HepG2 (cell line): ENCODE measurements at regions not wholly inside any gene's neighbourhood (a gene's known extent, or its start where the extent isn't known, plus 50 kb on each side); places are given as distances from the start of the nearest gene placed in this dataset.

ENCODE experiments used
- EP300 ChIP-seq, 3 experiments: sonication (generic) in 1 of 3; formaldehyde crosslinking in 1 of 3; IDR thresholded peaks; 2 replicates each; pipeline versions ENCODE4 v1.5.1 to v1.6.1; 2011 to 2020; ENCODE audit warnings: low read depth in 2 of 3, low read length in 2 of 3, borderline replicate concordance in 1 of 3, improper control_type of control experiment in 1 of 3, mild to moderate bottlenecking in 1 of 3, missing genetic modification reagents in 1 of 3, moderate library complexity in 1 of 3
- HMG20B ChIP-seq: conservative IDR thresholded peaks from 2 replicates; pipeline ENCODE4 v1.6.1; 2016; ENCODE audit warnings: missing genetic modification reagents, missing compliant biosample characterization
- HNF4A ChIP-seq: sonication (generic); formaldehyde crosslinking; IDR thresholded peaks from 2 replicates; pipeline ENCODE4 v1.4.0; 2020; ENCODE audit warnings: missing genetic modification reagents
- HNF4G ChIP-seq, 2 experiments: sonication (generic) in 1 of 2; formaldehyde crosslinking in 1 of 2; IDR thresholded peaks; 2 replicates each; pipeline versions ENCODE4 v1.4.0 to v1.6.1; 2011 to 2020; ENCODE audit warnings: borderline replicate concordance in 2 of 2, low read depth in 2 of 2, mild to moderate bottlenecking in 2 of 2, low read length in 1 of 2, missing genetic modification reagents in 1 of 2, moderate library complexity in 1 of 2
- PAF1 ChIP-seq: IDR thresholded peaks from 2 replicates; pipeline ENCODE4 v1.6.1; 2016; ENCODE audit warnings: missing genetic modification reagents, missing compliant biosample characterization
- SYNCRIP ChIP-seq: fragments of 200-400 bp; formaldehyde crosslinking; IDR thresholded peaks from 2 replicates; pipeline ENCODE4 v1.6.1; 2018; ENCODE audit warnings: mild to moderate bottlenecking, low read depth, low read length; ENCODE audit not compliant: insufficient read depth
- ZBTB38 ChIP-seq: sonication (generic); formaldehyde crosslinking; IDR thresholded peaks from 2 replicates; pipeline ENCODE4 v1.5.1; 2020; ENCODE audit warnings: mild to moderate bottlenecking, missing genetic modification reagents
- ZNF121 ChIP-seq: sonication (generic); formaldehyde crosslinking; IDR thresholded peaks from 2 replicates; pipeline ENCODE4 v1.5.0; 2020; ENCODE audit warnings: mild to moderate bottlenecking, missing genetic modification reagents
- ZNF235 ChIP-seq: sonication (generic); formaldehyde crosslinking; IDR thresholded peaks from 2 replicates; pipeline ENCODE4 v1.8.1; 2023; ENCODE audit warnings: mild to moderate bottlenecking, missing genetic modification reagents, borderline replicate concordance
- ZNF263 ChIP-seq: sonication (generic); formaldehyde crosslinking; IDR thresholded peaks from 2 replicates; pipeline ENCODE4 v1.4.0; 2020; ENCODE audit warnings: missing genetic modification reagents
- ZNF549 ChIP-seq: sonication (generic); formaldehyde crosslinking; IDR thresholded peaks from 2 replicates; pipeline ENCODE4 v1.5.0; 2020; ENCODE audit warnings: missing genetic modification reagents
- ZNF773 ChIP-seq: sonication (generic); formaldehyde crosslinking; IDR thresholded peaks from 2 replicates; pipeline ENCODE4 v1.4.0; 2020; ENCODE audit warnings: missing genetic modification reagents, borderline replicate concordance
- ZNF839 ChIP-seq: sonication (generic); formaldehyde crosslinking; IDR thresholded peaks from 2 replicates; pipeline ENCODE4 v1.4.0; 2020; ENCODE audit warnings: missing genetic modification reagents, mild to moderate bottlenecking, borderline replicate concordance
- ZNF850 ChIP-seq: sonication (generic); formaldehyde crosslinking; conservative IDR thresholded peaks from 2 replicates; pipeline ENCODE4 v1.9.0; 2021; ENCODE audit warnings: mild to moderate bottlenecking, missing genetic modification reagents
- TF ChIP-seq, protein P1 (sequence below): sonication (generic); formaldehyde crosslinking; IDR thresholded peaks from 2 replicates; pipeline ENCODE4 v1.8.1; 2022; ENCODE audit warnings: mild to moderate bottlenecking, missing genetic modification reagents
- TF ChIP-seq, protein P2 (sequence below): sonication (generic); formaldehyde crosslinking; IDR thresholded peaks from 2 replicates; pipeline ENCODE4 v1.4.0; 2020; ENCODE audit warnings: missing genetic modification reagents, mild to moderate bottlenecking, borderline replicate concordance
- TF ChIP-seq, protein P3 (sequence below): sonication (generic); formaldehyde crosslinking; IDR thresholded peaks from 2 replicates; pipeline ENCODE4 v1.8.1; 2022; ENCODE audit warnings: low read depth, mild to moderate bottlenecking, missing genetic modification reagents
- TF ChIP-seq, protein P4 (sequence below): sonication (generic); formaldehyde crosslinking; IDR thresholded peaks from 2 replicates; pipeline ENCODE4 v1.5.1; 2020; ENCODE audit warnings: missing genetic modification reagents, mild to moderate bottlenecking, borderline replicate concordance

DNA sequence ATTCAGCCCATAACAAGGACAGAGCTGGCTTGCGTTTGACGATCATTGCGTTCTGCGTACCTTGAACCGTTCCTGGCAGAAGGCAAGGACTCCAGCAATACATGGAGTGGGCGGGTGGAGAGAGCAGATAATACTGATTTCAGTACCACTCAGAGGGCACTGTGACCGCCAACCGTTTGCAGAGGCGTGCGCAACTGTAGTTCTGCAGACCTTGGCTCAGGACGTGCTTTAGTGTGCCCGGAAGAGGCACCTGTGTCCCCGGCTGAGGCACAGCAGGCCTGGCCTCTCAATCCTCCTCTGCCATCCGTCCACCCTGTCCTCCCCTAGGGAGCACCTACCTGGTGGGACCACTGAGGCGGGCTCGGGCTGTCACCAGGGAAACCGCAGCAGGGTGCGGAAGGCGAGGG lies 117.6 kb upstream of the USP29 start (continued):
- TF ChIP-seq PAF1 (CRISPR knock-in tag) (no peak), ZNF263 (CRISPR knock-in tag) (peak; percentile 86), HNF4A (CRISPR knock-in tag) (peak; percentile 59), ZNF235 (CRISPR knock-in tag) (no peak), ZNF773 (CRISPR knock-in tag) (no peak), ZNF839 (no peak), EP300 (IDR thresholded peaks at IDR 0.05; ENCODE audit: low read depth in 2 of 2, low read length in 2 of 2) (peak in 1 of 2 experiments; percentile 22; a peak in 1 of 4 replicates), EP300 (CRISPR knock-in tag; IDR thresholded peaks at IDR 0.05; ENCODE audit: borderline replicate concordance) (no peak), ZBTB38 (CRISPR knock-in tag) (peak; percentile 99), HMG20B (CRISPR knock-in tag) (no peak), HNF4G (IDR thresholded peaks at IDR 0.05; ENCODE audit: borderline replicate concordance, low read depth, low read length) (peak; percentile 32; the same call in 1 of the 2 replicates), HNF4G (CRISPR knock-in tag; IDR thresholded peaks at IDR 0.05; ENCODE audit: borderline replicate concordance, low read depth) (no peak), ZNF121 (no peak), SYNCRIP (no peak), ZNF850 (CRISPR knock-in tag) (no peak), ZNF549 (CRISPR knock-in tag) (0 out of 2 replicates have a peak, but pooled peaks have one; percentile 38)
- TF ChIP-seq, protein P1, sequence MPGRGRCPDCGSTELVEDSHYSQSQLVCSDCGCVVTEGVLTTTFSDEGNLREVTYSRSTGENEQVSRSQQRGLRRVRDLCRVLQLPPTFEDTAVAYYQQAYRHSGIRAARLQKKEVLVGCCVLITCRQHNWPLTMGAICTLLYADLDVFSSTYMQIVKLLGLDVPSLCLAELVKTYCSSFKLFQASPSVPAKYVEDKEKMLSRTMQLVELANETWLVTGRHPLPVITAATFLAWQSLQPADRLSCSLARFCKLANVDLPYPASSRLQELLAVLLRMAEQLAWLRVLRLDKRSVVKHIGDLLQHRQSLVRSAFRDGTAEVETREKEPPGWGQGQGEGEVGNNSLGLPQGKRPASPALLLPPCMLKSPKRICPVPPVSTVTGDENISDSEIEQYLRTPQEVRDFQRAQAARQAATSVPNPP (CRISPR knock-in tag): no peak
- TF ChIP-seq, protein P2, sequence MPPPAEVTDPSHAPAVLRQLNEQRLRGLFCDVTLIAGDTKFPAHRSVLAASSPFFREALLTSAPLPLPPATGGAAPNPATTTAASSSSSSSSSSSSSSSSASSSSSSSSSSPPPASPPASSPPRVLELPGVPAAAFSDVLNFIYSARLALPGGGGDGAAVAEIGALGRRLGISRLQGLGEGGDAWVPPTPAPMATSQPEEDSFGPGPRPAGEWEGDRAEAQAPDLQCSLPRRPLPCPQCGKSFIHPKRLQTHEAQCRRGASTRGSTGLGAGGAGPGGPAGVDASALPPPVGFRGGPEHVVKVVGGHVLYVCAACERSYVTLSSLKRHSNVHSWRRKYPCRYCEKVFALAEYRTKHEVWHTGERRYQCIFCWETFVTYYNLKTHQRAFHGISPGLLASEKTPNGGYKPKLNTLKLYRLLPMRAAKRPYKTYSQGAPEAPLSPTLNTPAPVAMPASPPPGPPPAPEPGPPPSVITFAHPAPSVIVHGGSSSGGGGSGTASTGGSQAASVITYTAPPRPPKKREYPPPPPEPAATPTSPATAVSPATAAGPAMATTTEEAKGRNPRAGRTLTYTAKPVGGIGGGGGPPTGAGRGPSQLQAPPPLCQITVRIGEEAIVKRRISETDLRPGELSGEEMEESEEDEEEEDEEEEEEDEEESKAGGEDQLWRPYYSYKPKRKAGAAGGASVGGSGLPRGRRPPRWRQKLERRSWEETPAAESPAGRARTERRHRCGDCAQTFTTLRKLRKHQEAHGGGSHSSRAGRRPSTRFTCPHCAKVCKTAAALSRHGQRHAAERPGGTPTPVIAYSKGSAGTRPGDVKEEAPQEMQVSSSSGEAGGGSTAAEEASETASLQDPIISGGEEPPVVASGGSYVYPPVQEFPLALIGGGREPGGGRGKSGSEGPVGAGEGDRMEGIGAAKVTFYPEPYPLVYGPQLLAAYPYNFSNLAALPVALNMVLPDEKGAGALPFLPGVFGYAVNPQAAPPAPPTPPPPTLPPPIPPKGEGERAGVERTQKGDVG (CRISPR knock-in tag): peak; percentile 75; the same call in 1 of the 2 replicates
- TF ChIP-seq, protein P3, sequence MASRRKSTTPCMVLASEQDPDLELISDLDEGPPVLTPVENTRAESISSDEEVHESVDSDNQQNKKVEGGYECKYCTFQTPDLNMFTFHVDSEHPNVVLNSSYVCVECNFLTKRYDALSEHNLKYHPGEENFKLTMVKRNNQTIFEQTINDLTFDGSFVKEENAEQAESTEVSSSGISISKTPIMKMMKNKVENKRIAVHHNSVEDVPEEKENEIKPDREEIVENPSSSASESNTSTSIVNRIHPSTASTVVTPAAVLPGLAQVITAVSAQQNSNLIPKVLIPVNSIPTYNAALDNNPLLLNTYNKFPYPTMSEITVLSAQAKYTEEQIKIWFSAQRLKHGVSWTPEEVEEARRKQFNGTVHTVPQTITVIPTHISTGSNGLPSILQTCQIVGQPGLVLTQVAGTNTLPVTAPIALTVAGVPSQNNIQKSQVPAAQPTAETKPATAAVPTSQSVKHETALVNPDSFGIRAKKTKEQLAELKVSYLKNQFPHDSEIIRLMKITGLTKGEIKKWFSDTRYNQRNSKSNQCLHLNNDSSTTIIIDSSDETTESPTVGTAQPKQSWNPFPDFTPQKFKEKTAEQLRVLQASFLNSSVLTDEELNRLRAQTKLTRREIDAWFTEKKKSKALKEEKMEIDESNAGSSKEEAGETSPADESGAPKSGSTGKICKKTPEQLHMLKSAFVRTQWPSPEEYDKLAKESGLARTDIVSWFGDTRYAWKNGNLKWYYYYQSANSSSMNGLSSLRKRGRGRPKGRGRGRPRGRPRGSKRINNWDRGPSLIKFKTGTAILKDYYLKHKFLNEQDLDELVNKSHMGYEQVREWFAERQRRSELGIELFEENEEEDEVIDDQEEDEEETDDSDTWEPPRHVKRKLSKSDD: peak; percentile 63; the same call in 1 of the 2 replicates
- TF ChIP-seq, protein P4, sequence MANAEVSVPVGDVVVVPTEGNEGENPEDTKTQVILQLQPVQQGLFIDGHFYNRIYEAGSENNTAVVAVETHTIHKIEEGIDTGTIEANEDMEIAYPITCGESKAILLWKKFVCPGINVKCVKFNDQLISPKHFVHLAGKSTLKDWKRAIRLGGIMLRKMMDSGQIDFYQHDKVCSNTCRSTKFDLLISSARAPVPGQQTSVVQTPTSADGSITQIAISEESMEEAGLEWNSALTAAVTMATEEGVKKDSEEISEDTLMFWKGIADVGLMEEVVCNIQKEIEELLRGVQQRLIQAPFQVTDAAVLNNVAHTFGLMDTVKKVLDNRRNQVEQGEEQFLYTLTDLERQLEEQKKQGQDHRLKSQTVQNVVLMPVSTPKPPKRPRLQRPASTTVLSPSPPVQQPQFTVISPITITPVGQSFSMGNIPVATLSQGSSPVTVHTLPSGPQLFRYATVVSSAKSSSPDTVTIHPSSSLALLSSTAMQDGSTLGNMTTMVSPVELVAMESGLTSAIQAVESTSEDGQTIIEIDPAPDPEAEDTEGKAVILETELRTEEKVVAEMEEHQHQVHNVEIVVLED: 0 out of 2 replicates have a peak, but pooled peaks have one; percentile 22
